ENCODE measurements at regions not wholly inside any gene's neighbourhood (a gene's known extent, or its start where the extent isn't known, plus 50 kb on each side); places are given as distances from the start of the nearest gene placed in this dataset.

DNA sequence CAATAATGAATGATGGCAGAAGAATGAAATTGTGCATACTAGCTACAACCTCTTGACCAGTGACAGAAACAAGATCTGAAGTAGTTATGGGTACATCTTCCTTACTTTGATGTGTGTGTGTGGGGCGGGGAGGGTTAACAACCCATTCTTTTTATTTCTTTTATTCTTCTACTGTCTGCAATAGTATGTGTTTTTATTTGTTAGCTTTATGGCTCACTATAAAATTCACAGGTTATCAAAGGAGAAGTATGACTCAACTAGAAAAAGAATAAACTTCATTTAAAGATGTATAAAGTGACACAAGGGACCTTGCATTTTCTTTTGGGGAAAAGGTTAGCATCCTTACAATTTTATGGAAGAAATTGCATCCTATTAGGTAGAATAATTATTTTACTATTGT lies 430.5 kb downstream of the DAD1 start:
- CTCF ChIA-PET (ENCODE audit: low intra/inter-chr PET ratio, low total read pairs), result no interaction called here
- no peak for ATAC-seq
- Histone ChIP-seq H3K9ac (ENCODE audit: insufficient read depth, low read depth, low read length) (no peak overlapping the region), H3K4me3 (replicated peaks in 1 of 3; ENCODE audit: insufficient read depth in 1 of 3, low read depth in 2 of 3, low read length in 3 of 3) (no peak overlapping the region), H3K79me2 (ENCODE audit: insufficient read depth, low read length) (no peaks in the 10 kb centered on the region), H3K4me2 (ENCODE audit: low read depth, low read length) (no peak overlapping the region), H3K27me3 (ENCODE audit: control insufficient read depth in 1 of 2, insufficient read depth in 2 of 2, low read length in 2 of 2) (no peaks in the 10 kb centered on the region), H2AFZ (ENCODE audit: low read length) (no peak overlapping the region), H3K4me1 (ENCODE audit: insufficient read depth, low read length) (no peaks in the 10 kb centered on the region), H3K27ac (ENCODE audit: extremely low read length, insufficient read depth, low read length) (no peak overlapping the region), H3K9me3 (ENCODE audit: low read length) (no peaks in the 10 kb centered on the region), H3K36me3 (replicated peaks in 1 of 2; ENCODE audit: control insufficient read depth in 1 of 2, insufficient read depth in 2 of 2, low read length in 2 of 2) (no peaks in the 10 kb centered on the region), H4K20me1 (ENCODE audit: insufficient read depth, low read length) (no peaks in the 10 kb centered on the region)
- BruUV-seq (replicated peaks), result no TSS peak
- 3% methylated on average over 1 of the region's 1 CpG for WGBS (ENCODE audit: low lambda C conversion rate)
- intact Hi-C loops (cut with micrococcal nuclease; ENCODE audit: unreplicated experiment), result no loop called here
- TF ChIP-seq NPAS2 (CRISPR knock-in tag; IDR thresholded peaks at IDR 0.05; ENCODE audit: borderline replicate concordance) (no peak), ZNF775 (CRISPR knock-in tag; IDR thresholded peaks at IDR 0.05; ENCODE audit: borderline replicate concordance) (no peak), ZZZ3 (CRISPR knock-in tag; IDR thresholded peaks at IDR 0.05; ENCODE audit: borderline replicate concordance) (no peak), RARG (CRISPR knock-in tag; IDR thresholded peaks at IDR 0.05; ENCODE audit: low read depth) (no peak), IRX3 (CRISPR knock-in tag; IDR thresholded peaks at IDR 0.05; ENCODE audit: borderline replicate concordance, low read depth) (no peak), YEATS2 (CRISPR knock-in tag; IDR thresholded peaks at IDR 0.05; ENCODE audit: borderline replicate concordance) (no peak), ZNF30 (CRISPR knock-in tag; IDR thresholded peaks at IDR 0.05) (no peak), ISX (CRISPR knock-in tag; conservative IDR thresholded peaks at IDR 0.05) (no peak), ZSCAN31 (CRISPR knock-in tag; IDR thresholded peaks at IDR 0.05; ENCODE audit: low read depth) (no peak), ZFY (CRISPR knock-in tag; IDR thresholded peaks at IDR 0.05) (no peak), NAIF1 (CRISPR knock-in tag; IDR thresholded peaks at IDR 0.05; ENCODE audit: borderline replicate concordance) (no peak), NR2F6 (IDR thresholded peaks at IDR 0.05) (no peak), NR2F6 (CRISPR knock-in tag; IDR thresholded peaks at IDR 0.05) (no peak), SUZ12 (IDR thresholded peaks at IDR 0.05; ENCODE audit: low read depth, low read length) (no peak), ZNF337 (CRISPR knock-in tag; IDR thresholded peaks at IDR 0.05; ENCODE audit: borderline replicate concordance, low read depth) (no peak), ONECUT2 (CRISPR knock-in tag; IDR thresholded peaks at IDR 0.05) (no peak), ZNF629 (CRISPR knock-in tag; conservative IDR thresholded peaks at IDR 0.05) (no peak), ZBTB8A (CRISPR knock-in tag; IDR thresholded peaks at IDR 0.05; ENCODE audit: borderline replicate concordance, low read depth) (no peak), PAWR (CRISPR knock-in tag; IDR thresholded peaks at IDR 0.05; ENCODE audit: borderline replicate concordance) (no peak), POGZ (CRISPR knock-in tag; IDR thresholded peaks at IDR 0.05) (no peak), ZNF850 (CRISPR knock-in tag; conservative IDR thresholded peaks at IDR 0.05) (no peak)
- in situ Hi-C loops (cut with HindIII; ENCODE audit: extremely low pct_ligation_motif_present, low pct_unique_long_range_greater_than_20kb), result no loop called here
- DNase-seq (ENCODE audit: low spot score), result no peak
- POLR2A ChIA-PET, result no interaction called here
- FAIRE-seq, result no peak

All from HepG2 (cell line).